Karpas-422 (cell line): ENCODE measurements at regions not wholly inside any gene's neighbourhood (a gene's known extent, or its start where the extent isn't known, plus 50 kb on each side); places are given as distances from the start of the nearest gene placed in this dataset.

ENCODE experiments used
- DNase-seq: peaks from one replicate; pipeline ENCODE4 v3.0.0-alpha.2; 2015
- H2AFZ ChIP-seq: fragments of 200-600 bp; sonication (generic); 2 replicates; pipeline ENCODE4 v1.6.1; 2014; ENCODE audit warnings: antibody characterized with exemption, low read length, mixed read lengths
- H3K27ac ChIP-seq: fragments of 200-600 bp; sonication (generic); 2 replicates; pipeline ENCODE4 v1.5.1; 2014; ENCODE audit warnings: mild to moderate bottlenecking, low read length, moderate library complexity
- H3K27me3 ChIP-seq: fragments of 200-600 bp; sonication (generic); 2 replicates; pipeline ENCODE4 v1.6.1; 2014; ENCODE audit warnings: low read length, mixed read lengths
- H3K36me3 ChIP-seq: fragments of 200-600 bp; sonication (generic); 2 replicates; pipeline ENCODE4 v1.6.1; 2014; ENCODE audit warnings: low read length, mixed read lengths; ENCODE audit not compliant: insufficient read depth
- H3K4me1 ChIP-seq: fragments of 200-600 bp; sonication (generic); 2 replicates; pipeline ENCODE4 v1.6.1; 2014; ENCODE audit warnings: mild to moderate bottlenecking, low read length, mixed read lengths
- H3K4me2 ChIP-seq: fragments of 200-600 bp; sonication (generic); 2 replicates; pipeline ENCODE4 v1.6.1; 2014; ENCODE audit warnings: low read length, low read depth, mild to moderate bottlenecking; ENCODE audit not compliant: poor library complexity, severe bottlenecking
- H3K4me3 ChIP-seq: fragments of 200-600 bp; sonication (generic); 2 replicates; pipeline ENCODE4 v1.5.1; 2014; ENCODE audit warnings: mild to moderate bottlenecking, antibody characterized with exemption, low read length, mixed read lengths
- H3K79me2 ChIP-seq: fragments of 200-600 bp; sonication (generic); 2 replicates; pipeline ENCODE4 v1.6.1; 2014; ENCODE audit warnings: mild to moderate bottlenecking, low read length, mixed read lengths
- H3K9ac ChIP-seq: fragments of 200-600 bp; sonication (generic); 2 replicates; pipeline ENCODE4 v1.6.0; 2014; ENCODE audit warnings: low read length
- H3K9me2 ChIP-seq: fragments of 200-600 bp; sonication (generic), shearing (Covaris generic); replicated peaks from 2 replicates; pipeline ENCODE4 v1.6.0; 2014; ENCODE audit warnings: mild to moderate bottlenecking, low read length, moderate library complexity; ENCODE audit not compliant: insufficient read depth
- H3K9me3 ChIP-seq: fragments of 300-700, 200-600 bp; sonication (generic); 2 replicates; pipeline ENCODE4 v1.6.1; 2014; ENCODE audit warnings: low read length, mixed read lengths
- H4K20me1 ChIP-seq: fragments of 200-600 bp; sonication (generic); 2 replicates; pipeline ENCODE4 v1.6.1; 2014; ENCODE audit warnings: mild to moderate bottlenecking, antibody characterized with exemption, low read length, low read depth; ENCODE audit not compliant: insufficient read depth

DNA sequence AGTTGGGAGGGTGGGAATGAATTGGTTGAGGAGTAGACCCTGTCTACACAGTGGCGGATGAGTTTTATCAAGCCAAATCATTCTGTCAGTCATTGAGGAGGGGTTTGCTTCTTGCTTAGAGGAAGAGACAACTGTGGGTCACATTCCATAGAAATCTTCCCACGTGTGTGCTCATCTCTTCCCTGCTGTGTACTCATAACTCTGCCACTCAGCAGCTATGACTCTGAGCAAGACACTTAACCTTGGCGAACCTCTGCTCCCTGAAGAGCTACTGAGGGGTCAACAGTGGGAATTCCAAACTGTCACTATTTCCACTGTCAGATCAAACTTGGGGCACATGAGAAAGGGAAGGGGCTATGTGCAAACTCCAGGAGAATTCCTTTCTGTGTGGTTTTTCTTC, 72.6 kb upstream of the COX10 start:
- Histone ChIP-seq H3K9me2 (no peaks in the 10 kb centered on the region), H3K4me1 (peaks cover 4% of the 10 kb centered on the region; the same call in 1 of the 2 replicates), H3K9ac (no peak overlapping the region), H3K4me3 (no peak overlapping the region), H3K9me3 (no peaks in the 10 kb centered on the region), H3K27me3 (no peaks in the 10 kb centered on the region), H2AFZ (no peak overlapping the region), H4K20me1 (no peaks in the 10 kb centered on the region), H3K4me2 (no peak overlapping the region), H3K79me2 (no peaks in the 10 kb centered on the region), H3K36me3 (no peaks in the 10 kb centered on the region), H3K27ac (no peak overlapping the region)
- DNase-seq: no peak

DNA sequence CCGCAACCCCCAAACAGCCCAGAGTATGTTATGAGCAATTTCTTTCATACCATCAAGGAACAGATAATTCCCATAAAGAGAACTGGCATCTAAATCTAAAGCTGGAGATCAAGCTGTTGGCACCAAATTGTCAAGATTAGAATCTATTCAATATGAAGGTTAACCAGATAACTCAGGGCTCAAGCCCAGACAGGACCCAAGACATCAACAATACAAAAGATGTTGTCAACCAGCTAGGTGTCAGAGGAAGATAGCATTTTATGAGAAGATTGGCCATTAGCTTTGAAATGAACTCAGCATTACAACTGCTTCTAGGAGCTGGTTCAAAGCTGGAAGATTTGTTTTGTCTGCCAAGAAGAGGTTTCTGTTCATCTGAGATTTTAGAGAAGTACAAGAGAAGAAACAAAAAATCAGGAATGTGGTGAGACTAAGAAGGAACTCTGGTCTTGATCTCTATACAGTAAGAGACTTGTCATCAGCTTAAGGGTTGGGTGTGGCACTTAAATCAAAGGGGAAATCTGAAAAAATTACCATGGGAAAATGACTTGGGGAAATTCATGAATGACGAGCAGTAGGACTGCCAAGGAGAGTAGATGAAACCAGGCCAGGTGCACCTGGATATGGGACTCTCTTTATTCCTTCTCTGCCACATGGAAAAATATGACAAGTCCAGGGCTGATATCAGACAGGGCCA, 64.2 kb upstream of the COX10 start:
- no peak overlapping the region for H2AFZ ChIP-seq
- DNase-seq: no peak
- H3K4me2 ChIP-seq: no peak overlapping the region

GRCh38 chr17:14006249-14006942, 62.9 kb upstream of the COX10 start:
- Histone ChIP-seq H3K9me3 (no peaks in the 10 kb centered on the region), H3K27me3 (no peaks in the 10 kb centered on the region), H3K4me1 (no peaks in the 10 kb centered on the region), H3K27ac (no peak overlapping the region), H3K4me3 (no peak overlapping the region), H3K9ac (no peak overlapping the region), H4K20me1 (no peaks in the 10 kb centered on the region), H2AFZ (no peak overlapping the region), H3K9me2 (no peaks in the 10 kb centered on the region), H3K4me2 (no peak overlapping the region), H3K79me2 (no peaks in the 10 kb centered on the region), H3K36me3 (no peaks in the 10 kb centered on the region)
- no peak for DNase-seq

More for the DNA sequence above, 64.2 kb upstream of the COX10 start:
- Histone ChIP-seq H3K4me3 (no peak overlapping the region), H3K4me1 (no peaks in the 10 kb centered on the region), H3K27ac (no peak overlapping the region), H3K27me3 (no peaks in the 10 kb centered on the region), H3K9me2 (no peaks in the 10 kb centered on the region), H3K79me2 (no peaks in the 10 kb centered on the region), H4K20me1 (no peaks in the 10 kb centered on the region), H3K9me3 (no peaks in the 10 kb centered on the region), H3K36me3 (no peaks in the 10 kb centered on the region), H3K9ac (no peak overlapping the region)

DNA sequence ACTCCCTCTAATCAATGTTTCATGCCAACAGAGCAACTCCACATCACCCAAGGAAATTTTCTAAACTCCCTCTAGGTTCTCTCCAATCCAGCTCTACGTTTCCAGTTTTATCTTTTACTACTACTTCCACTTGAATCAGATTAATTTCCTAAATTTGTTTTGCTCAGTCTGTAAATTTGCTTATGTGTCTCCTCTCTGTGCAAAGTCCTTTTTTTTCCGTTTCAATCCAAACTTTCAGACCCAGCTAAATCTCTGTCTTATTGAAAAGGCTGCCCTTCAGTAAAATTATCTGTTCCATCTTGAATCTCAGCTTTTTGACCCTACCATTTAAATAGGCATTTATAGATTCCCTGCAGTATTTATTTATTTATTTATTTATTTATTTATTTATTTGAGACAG, 61.4 kb upstream of the COX10 start:
- no peak overlapping the region for H3K4me3 ChIP-seq
- no peak for DNase-seq
- no peak overlapping the region for H3K9ac ChIP-seq
- no peaks in the 10 kb centered on the region for H3K4me1 ChIP-seq
- no peaks in the 10 kb centered on the region for H3K9me3 ChIP-seq
- H3K36me3 ChIP-seq: no peaks in the 10 kb centered on the region
- H3K27me3 ChIP-seq: no peaks in the 10 kb centered on the region
- no peak overlapping the region for H3K4me2 ChIP-seq
- no peak overlapping the region for H3K27ac ChIP-seq
- H4K20me1 ChIP-seq: no peaks in the 10 kb centered on the region
- no peaks in the 10 kb centered on the region for H3K9me2 ChIP-seq
- H2AFZ ChIP-seq: no peak overlapping the region
- no peaks in the 10 kb centered on the region for H3K79me2 ChIP-seq

DNA sequence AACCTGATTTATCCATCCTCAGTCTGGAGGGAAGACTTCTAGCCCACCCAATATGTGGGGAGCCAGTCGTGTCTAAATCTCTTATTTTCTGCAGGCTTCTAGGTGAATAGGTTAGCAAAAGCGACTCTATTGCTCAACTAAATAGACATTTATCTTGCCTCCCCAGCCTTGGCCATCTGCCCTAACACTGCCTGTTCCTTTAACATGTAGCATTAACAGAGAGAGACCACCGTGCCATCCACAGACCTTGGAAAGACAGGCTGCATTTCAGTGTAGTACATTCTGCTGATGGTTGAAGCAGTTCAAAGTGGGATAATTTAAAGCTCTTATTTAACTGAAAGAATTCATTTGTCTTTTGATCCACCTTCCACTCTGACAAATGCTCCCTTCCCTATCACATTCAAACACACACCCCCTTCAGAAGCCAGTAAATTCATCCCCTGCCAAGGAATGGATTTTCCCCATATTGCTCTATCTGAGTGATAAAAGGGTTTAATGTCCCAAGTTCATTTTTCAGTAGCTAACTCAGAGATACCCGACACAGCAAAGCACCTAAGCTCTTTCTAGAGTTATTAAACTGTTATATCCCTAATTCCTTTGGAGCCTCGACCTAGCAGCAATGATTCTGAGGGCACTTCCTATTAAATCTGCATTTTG, 58.1 kb upstream of the COX10 start:
- H3K9ac ChIP-seq: no peak overlapping the region
- no peaks in the 10 kb centered on the region for H3K27me3 ChIP-seq
- H3K4me1 ChIP-seq: no peaks in the 10 kb centered on the region
- H4K20me1 ChIP-seq: no peaks in the 10 kb centered on the region
- DNase-seq: no peak
- no peaks in the 10 kb centered on the region for H3K36me3 ChIP-seq
- no peak overlapping the region for H3K27ac ChIP-seq
- no peak overlapping the region for H3K4me3 ChIP-seq
- H3K79me2 ChIP-seq: no peaks in the 10 kb centered on the region
- H3K9me2 ChIP-seq: no peaks in the 10 kb centered on the region
- no peak overlapping the region for H2AFZ ChIP-seq
- H3K4me2 ChIP-seq: no peak overlapping the region
- H3K9me3 ChIP-seq: no peaks in the 10 kb centered on the region

GRCh38 chr17:14011740-14012405, 57.4 kb upstream of the COX10 start:
- Histone ChIP-seq H3K4me3 (no peak overlapping the region), H3K9me3 (no peaks in the 10 kb centered on the region), H4K20me1 (no peaks in the 10 kb centered on the region), H3K9me2 (no peaks in the 10 kb centered on the region), H3K27ac (no peak overlapping the region), H3K4me2 (no peak overlapping the region), H3K36me3 (no peaks in the 10 kb centered on the region), H3K9ac (no peak overlapping the region), H2AFZ (no peak overlapping the region), H3K4me1 (no peaks in the 10 kb centered on the region), H3K27me3 (no peaks in the 10 kb centered on the region), H3K79me2 (no peaks in the 10 kb centered on the region)
- DNase-seq: no peak

DNA sequence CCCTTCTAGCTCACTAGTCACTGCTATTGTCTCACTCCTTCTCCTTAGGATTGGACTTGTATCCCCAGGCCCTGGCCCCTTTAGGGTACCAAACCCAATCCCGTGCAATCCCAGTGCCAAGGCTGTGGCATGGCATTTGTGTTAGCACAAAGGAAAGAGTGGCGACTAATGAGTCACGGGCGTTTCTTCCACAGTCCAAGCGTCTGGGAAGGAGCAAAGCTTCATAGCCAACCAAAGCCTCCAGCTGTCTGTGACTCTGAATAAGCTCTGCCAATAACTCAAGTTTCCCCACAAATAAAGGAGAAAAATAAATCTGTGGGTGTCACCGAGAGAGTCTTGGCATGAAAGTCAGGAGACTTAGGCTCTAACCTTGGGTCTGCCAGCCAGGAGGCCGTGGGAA, 54.6 kb upstream of the COX10 start:
- DNase-seq: no peak
- H3K27ac ChIP-seq: no peak overlapping the region
- H3K4me1 ChIP-seq: no peaks in the 10 kb centered on the region
- no peaks in the 10 kb centered on the region for H3K79me2 ChIP-seq
- H3K4me2 ChIP-seq: no peak overlapping the region
- H4K20me1 ChIP-seq: no peaks in the 10 kb centered on the region
- H3K36me3 ChIP-seq: no peaks in the 10 kb centered on the region
- H3K4me3 ChIP-seq: no peak overlapping the region
- no peaks in the 10 kb centered on the region for H3K9me2 ChIP-seq
- H2AFZ ChIP-seq: no peak overlapping the region
- no peaks in the 10 kb centered on the region for H3K27me3 ChIP-seq
- no peak overlapping the region for H3K9ac ChIP-seq
- H3K9me3 ChIP-seq: no peaks in the 10 kb centered on the region

DNA sequence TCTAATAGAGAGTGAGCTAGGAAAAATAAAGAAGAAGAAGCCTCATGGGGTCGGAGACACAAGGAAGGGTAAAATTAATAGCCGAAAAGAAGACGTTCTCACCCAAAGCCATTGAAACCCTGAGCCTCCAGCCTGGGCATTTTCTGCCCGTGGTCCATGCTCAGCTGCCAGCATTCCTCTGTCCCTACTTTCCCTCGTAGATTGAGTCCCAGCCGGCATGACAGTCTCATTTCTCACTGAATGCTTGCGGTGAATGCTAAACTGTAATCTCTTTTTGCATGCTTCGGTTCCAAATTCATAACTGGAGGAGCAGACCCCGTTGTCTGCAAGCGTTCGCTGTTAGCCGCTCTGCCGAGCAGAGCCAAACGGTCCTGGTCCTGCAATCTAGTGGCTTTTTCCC, 54.0 kb upstream of the COX10 start:
- Histone ChIP-seq H3K27ac (no peak overlapping the region), H3K4me1 (no peaks in the 10 kb centered on the region)

More for the DNA sequence above, 54.0 kb upstream of the COX10 start:
- H3K9me2 ChIP-seq: no peaks in the 10 kb centered on the region
- no peak overlapping the region for H3K4me2 ChIP-seq
- no peak overlapping the region for H2AFZ ChIP-seq
- H3K27me3 ChIP-seq: no peaks in the 10 kb centered on the region
- H3K9me3 ChIP-seq: no peaks in the 10 kb centered on the region
- no peak for DNase-seq
- H3K36me3 ChIP-seq: no peaks in the 10 kb centered on the region
- no peaks in the 10 kb centered on the region for H3K79me2 ChIP-seq
- no peaks in the 10 kb centered on the region for H4K20me1 ChIP-seq
- H3K9ac ChIP-seq: no peak overlapping the region
- H3K4me3 ChIP-seq: no peak overlapping the region
